Keratinocyte (primary cell): ENCODE measurements at regions not wholly inside any gene's neighbourhood (a gene's known extent, or its start where the extent isn't known, plus 50 kb on each side); places are given as distances from the start of the nearest gene placed in this dataset.

ENCODE experiments used
- DNase-seq: peaks from one replicate; pipeline ENCODE4 v3.0.0-alpha.2; 2011; ENCODE audit warnings: low read depth, missing footprints, low spot score
- FAIRE-seq: peaks from 2 replicates; lab custom pipeline; 2011; peaks lifted over from hg19 to GRCh38; lab: Jason Lieb, UNC
- H2AFZ ChIP-seq: 2 replicates; pipeline ENCODE4 v1.6.0; 2012; ENCODE audit warnings: low read length, control low read depth, inconsistent platforms; ENCODE audit not compliant: control insufficient read depth
- H3K27ac ChIP-seq: 2 replicates; pipeline ENCODE4 v1.5.1; 2011; ENCODE audit warnings: low read length; ENCODE audit not compliant: control insufficient read depth, insufficient read depth
- H3K27me3 ChIP-seq: 3 replicates; pipeline ENCODE4 v1.6.0; 2011; ENCODE audit warnings: low read length; ENCODE audit not compliant: control insufficient read depth, insufficient read depth; ENCODE audit errors: extremely low read depth
- H3K36me3 ChIP-seq, 2 experiments: 2 replicates in 1 of 2; 3 replicates in 1 of 2; pipeline ENCODE4 v1.5.1; 2011; ENCODE audit warnings: low read length in 2 of 2, mild to moderate bottlenecking in 1 of 2; ENCODE audit not compliant: control insufficient read depth in 2 of 2, insufficient read depth in 2 of 2; ENCODE audit errors: extremely low read depth in 1 of 2
- H3K4me1 ChIP-seq: 3 replicates; pipeline ENCODE4 v1.5.1; 2011; ENCODE audit warnings: low read length; ENCODE audit not compliant: control insufficient read depth, insufficient read depth; ENCODE audit errors: extremely low read depth
- H3K4me2 ChIP-seq: 3 replicates; pipeline ENCODE4 v1.6.0; 2011; ENCODE audit warnings: low read depth, low read length; ENCODE audit not compliant: control insufficient read depth, insufficient read depth; ENCODE audit errors: extremely low read depth
- H3K4me3 ChIP-seq, 3 experiments: fragments of 200-600 bp in 1 of 3; sonication (generic) in 1 of 3; 2 replicates in 2 of 3; 3 replicates in 1 of 3; pipeline ENCODE4 v1.5.1; 2011 to 2016; ENCODE audit warnings: low read length in 3 of 3, mild to moderate bottlenecking in 3 of 3, control low read depth in 2 of 3, inconsistent platforms in 1 of 3, low read depth in 1 of 3, mixed read lengths in 1 of 3, mixed run types in 1 of 3, moderate library complexity in 1 of 3; ENCODE audit not compliant: control insufficient read depth in 2 of 3, insufficient read depth in 2 of 3; ENCODE audit errors: extremely low read depth in 1 of 3
- H3K79me2 ChIP-seq: 2 replicates; pipeline ENCODE4 v1.6.0; 2012; ENCODE audit warnings: low read length; ENCODE audit not compliant: control insufficient read depth, insufficient read depth
- H3K9ac ChIP-seq: 3 replicates; pipeline ENCODE4 v1.6.0; 2011; ENCODE audit warnings: low read length; ENCODE audit not compliant: control insufficient read depth, insufficient read depth; ENCODE audit errors: extremely low read depth
- H3K9me1 ChIP-seq: 3 replicates; pipeline ENCODE4 v1.6.0; 2011; ENCODE audit warnings: low read length; ENCODE audit not compliant: control insufficient read depth, insufficient read depth; ENCODE audit errors: extremely low read depth
- H3K9me3 ChIP-seq: 2 replicates; pipeline ENCODE4 v1.5.1; 2012; ENCODE audit warnings: low read depth, low read length; ENCODE audit not compliant: control insufficient read depth
- H4K20me1 ChIP-seq: 3 replicates; pipeline ENCODE4 v1.6.0; 2011; ENCODE audit warnings: low read length; ENCODE audit not compliant: control insufficient read depth, insufficient read depth; ENCODE audit errors: extremely low read depth
- CTCF ChIP-seq, 3 experiments: IDR thresholded peaks in 1 of 3; conservative IDR thresholded peaks in 1 of 3; optimal IDR thresholded peaks in 1 of 3; 2 replicates in 2 of 3; 3 replicates in 1 of 3; pipeline versions ENCODE3 to v1.5.1; 2011; ENCODE audit warnings: low read length in 3 of 3, mild to moderate bottlenecking in 3 of 3, moderate library complexity in 2 of 3, control low read depth in 1 of 3, inconsistent platforms in 1 of 3; ENCODE audit not compliant: insufficient read depth in 2 of 3; ENCODE audit errors: extremely low read depth in 1 of 3
- EZH2 ChIP-seq: IDR thresholded peaks from one replicate; pipeline ENCODE4 v1.6.1; 2012; ENCODE audit warnings: inconsistent platforms, mild to moderate bottlenecking, low read length, moderate library complexity
- dilution Hi-C: fragments of 300-500 bp; cut with MboI; formaldehyde crosslinking; loops from one replicate; pipeline ENCODE4 v1.7.0; 2020; ENCODE audit warnings: low sequenced_read_pairs; ENCODE audit not compliant: extremely low pct_ligation_motif_present

- Histone ChIP-seq H3K9me1 (no peaks in the 10 kb centered on the region), H3K79me2 (no peaks in the 10 kb centered on the region), H3K4me3 (no peak overlapping the region), H3K9ac (no peak overlapping the region), H2AFZ (no peak overlapping the region), H4K20me1 (no peaks in the 10 kb centered on the region), H3K9me3 (no peaks in the 10 kb centered on the region), H3K4me2 (no peak overlapping the region), H3K27ac (no peak overlapping the region), H3K36me3 (no peaks in the 10 kb centered on the region), H3K4me1 (no peaks in the 10 kb centered on the region), H3K27me3 (no peaks in the 10 kb centered on the region)
- FAIRE-seq (no peak), DNase-seq (no peak)
- dilution Hi-C loops, result no loop called here
- TF ChIP-seq CTCF (optimal IDR thresholded peaks at IDR 0.05 in 1 of 3, IDR thresholded peaks at IDR 0.05 in 1 of 3, conservative IDR thresholded peaks at IDR 0.05 in 1 of 3; ENCODE audit: extremely low read depth in 1 of 3, insufficient read depth in 2 of 3, low read length in 3 of 3) (no peak), EZH2 (no peak)
Measured at GRCh38 chr6:81820980-81821379, 68.5 kb upstream of the TENT5A start.

- Histone ChIP-seq H3K9me1 (no peaks in the 10 kb centered on the region), H3K9me3 (no peaks in the 10 kb centered on the region), H4K20me1 (no peaks in the 10 kb centered on the region), H3K79me2 (no peaks in the 10 kb centered on the region), H3K4me3 (no peak overlapping the region), H3K9ac (no peak overlapping the region), H2AFZ (no peak overlapping the region), H3K4me2 (no peak overlapping the region), H3K4me1 (no peaks in the 10 kb centered on the region), H3K27ac (no peak overlapping the region), H3K36me3 (no peaks in the 10 kb centered on the region), H3K27me3 (no peaks in the 10 kb centered on the region)
- DNase-seq (no peak), FAIRE-seq (no peak)
- dilution Hi-C loops, result no loop called here
- TF ChIP-seq EZH2 (no peak), CTCF (optimal IDR thresholded peaks at IDR 0.05 in 1 of 3, IDR thresholded peaks at IDR 0.05 in 1 of 3, conservative IDR thresholded peaks at IDR 0.05 in 1 of 3; ENCODE audit: extremely low read depth in 1 of 3, insufficient read depth in 2 of 3, low read length in 3 of 3) (no peak)
Measured at GRCh38 chr6:81820422-81820821, 67.9 kb upstream of the TENT5A start.
